HG02840 (cell line): ENCODE measurements at regions not wholly inside any gene's neighbourhood (a gene's known extent, or its start where the extent isn't known, plus 50 kb on each side); places are given as distances from the start of the nearest gene placed in this dataset.
"Not testable (repeated sequence)": the region's sequence is repeated elsewhere in the genome, so short reads cannot be mapped to it uniquely, and the experiment has no call there.

Experiments used
- ATAC-seq: cut with Tn5 transposase; IDR thresholded peaks from one replicate; pipeline ENCODE4 v1.9.1; 2021; ENCODE audit warnings: mild to moderate bottlenecking, moderate library complexity, moderate number of reproducible peaks; ENCODE audit not compliant: unreplicated experiment, low FRiP score

DNA sequence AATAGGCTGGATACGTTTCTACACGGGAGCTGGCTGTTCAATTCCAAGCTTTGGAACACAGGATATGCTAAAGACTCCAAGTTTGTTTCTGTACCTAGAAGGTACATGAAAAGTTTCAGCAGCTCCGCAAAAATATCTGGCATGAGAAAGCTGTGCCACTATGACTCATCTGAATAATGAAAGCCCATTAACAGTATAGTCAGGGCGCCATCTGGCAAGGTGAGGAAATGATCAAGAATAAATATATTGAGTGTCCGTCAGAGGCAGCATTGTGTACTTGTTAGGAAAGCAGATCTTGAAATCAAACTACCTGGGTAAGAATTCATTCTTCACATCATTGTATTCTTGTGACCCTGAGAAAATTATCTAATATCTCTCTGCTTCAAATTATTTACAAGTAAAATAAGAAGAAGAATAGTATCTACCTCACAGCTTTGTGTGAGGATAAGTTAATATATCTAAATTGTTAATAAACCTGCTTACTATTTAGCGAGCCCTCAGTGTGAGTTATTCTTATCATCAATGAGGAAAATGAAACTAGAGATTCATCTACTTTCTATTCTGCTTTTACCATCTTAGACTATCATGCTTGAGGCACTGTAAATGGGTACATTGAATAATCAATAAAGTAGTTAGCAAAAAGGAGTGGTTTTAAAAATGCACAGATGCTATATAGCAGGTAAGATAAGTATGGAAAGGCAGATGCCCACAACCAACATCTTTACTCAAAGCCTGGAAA is 53.5 kb downstream of the FSCB start:
- no peak for ATAC-seq

DNA sequence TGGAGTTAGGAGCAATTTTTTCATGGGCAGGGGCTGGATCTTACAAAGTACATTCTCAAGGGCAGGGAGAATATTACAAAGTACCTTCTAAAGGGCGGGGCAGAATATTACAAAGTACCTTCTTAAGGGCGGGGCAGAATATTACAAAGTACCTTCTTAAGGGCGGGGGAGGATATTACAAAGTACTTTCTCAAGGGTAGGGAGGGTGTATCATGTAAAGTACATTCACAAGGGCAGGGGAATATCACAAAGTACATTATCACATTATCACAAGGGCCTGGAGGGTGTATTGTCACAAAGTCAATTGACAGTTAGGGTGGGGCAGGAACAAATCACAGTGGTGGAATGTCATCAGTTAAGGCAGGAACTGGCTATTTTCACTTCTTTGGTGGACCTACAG is 56.9 kb downstream of the FSCB start:
- not testable (repeated sequence) for ATAC-seq

DNA sequence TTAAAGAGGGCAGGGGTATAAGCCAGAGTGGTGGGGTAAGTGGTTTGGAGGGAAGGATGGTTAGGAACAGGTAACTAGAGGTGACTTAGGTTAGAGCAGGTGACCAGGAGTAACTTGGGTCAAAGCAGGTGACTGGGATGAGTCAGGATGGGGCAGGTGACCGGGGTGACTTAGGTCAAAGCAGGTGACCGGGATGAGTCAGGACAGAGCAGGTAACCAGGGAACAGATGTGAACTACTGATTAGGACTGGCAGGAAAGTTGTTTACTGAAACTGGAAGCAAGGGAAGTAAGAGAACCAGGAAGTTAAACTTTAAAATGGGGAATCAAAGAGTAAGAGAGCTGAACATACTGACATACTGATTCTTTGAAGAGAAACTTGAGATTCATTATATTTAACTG is 57.4 kb downstream of the FSCB start:
- no peak for ATAC-seq

DNA sequence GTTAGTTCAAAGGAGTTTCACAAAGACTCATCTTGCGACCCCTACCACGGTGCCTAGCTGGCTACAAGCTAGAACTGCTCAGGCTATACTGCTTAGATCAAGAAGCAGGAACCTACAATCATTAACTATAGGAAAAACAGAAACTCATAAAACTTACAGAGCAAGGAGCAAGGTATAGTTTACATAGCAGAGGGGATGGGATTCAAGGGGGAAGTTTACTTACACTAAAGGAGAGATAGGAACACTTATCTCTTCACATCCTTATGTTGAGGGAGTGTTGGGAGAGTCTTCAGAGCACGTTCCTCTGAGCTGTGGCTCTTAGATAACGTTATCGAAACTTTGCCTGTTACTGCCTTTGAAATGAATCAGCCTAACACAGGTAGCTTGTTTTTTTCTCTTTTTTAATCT is 58.1 kb downstream of the FSCB start:
- no peak for ATAC-seq

DNA sequence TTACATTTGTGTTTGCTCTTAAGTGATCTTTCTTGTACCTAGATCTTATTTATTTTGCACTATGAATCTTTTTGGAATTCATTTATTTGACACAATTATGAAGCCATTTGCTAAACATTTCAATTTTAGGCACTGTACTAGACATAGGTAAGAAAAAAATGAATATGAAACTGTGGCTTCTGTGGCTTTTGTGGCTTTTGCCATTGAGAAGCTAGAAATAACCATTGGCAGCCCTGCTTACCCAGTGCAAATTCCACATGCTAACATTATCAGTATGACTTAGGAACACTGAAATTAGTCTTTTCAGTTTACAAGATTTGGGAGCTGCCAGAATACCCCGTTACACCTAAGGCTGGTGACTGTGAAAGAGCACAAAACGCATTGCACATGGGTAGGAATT is 60.1 kb downstream of the FSCB start:
- ATAC-seq = no peak

DNA sequence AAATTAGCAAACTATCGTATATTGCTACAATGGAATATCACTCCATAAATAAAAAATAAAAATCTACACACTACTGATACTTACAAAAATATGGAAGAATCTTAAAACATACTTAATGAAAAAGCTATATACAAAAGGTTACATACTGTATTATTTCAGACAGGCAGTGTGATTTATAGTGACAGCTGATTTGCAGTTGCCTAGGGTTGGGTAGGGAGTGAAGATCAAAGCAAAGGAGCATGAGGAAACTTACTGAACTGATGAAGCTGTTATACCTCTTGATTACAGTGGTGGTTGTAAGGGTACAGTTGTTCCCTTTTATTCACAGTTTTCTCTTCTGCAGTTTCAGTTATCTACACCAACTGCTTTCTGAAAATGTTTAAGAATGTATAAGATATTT is 62.6 kb downstream of the FSCB start:
- ATAC-seq = no peak

DNA sequence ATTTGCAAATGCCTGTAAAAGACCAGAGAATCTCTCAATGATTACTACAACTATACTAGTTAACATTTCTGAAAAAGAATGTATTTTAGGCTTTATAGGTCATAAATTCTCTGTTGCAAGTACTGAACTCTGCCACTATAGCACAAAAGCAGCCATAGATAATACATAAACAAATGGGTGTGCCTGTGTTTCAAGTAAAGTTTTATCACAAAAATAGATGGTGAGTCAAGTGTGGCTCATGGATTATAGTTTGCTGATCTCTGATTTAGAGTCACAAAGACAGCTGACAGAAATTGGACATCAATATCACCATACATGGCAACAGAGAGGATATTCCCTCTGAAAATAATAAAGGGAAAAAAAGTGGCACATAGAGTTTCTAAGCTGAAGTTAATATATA is 68.1 kb downstream of the FSCB start:
- ATAC-seq = no peak

DNA sequence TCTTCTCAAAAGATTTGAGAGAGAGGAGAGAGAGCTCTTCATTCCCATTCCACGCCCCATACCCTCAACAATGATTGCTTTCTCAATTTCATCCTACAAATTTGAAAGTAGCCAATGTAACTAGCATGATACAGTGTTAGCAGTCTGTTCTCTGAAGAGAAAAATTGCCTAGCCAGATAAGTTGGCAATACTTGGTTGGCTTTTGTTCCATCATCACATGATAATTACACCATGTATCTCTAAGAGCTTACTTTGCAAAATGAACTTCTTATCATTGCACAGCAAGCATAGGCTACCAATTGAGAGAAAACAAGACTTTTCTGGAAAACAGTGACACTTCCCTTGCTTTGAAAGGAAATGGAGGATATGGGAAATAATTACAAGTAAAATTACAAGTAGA is 68.9 kb downstream of the FSCB start:
- no peak for ATAC-seq

DNA sequence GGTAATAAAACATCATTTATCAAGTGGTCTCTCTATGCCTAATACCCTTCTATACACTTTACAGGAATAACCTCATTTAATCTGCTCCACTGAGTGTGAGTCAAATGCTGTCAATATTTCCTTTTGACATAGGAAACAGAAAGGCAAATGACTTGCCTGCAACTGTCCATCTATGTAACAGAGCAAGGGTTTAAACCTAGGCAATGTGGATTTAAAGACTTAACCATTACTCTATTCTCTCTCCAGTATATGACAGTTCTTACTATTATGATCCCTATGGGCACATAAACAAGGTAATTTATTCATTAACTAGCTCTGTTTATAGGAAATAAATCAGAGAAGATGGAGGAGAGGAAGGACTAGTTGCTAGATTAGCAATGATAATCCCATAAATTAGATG is 70.6 kb downstream of the FSCB start:
- no peak for ATAC-seq

DNA sequence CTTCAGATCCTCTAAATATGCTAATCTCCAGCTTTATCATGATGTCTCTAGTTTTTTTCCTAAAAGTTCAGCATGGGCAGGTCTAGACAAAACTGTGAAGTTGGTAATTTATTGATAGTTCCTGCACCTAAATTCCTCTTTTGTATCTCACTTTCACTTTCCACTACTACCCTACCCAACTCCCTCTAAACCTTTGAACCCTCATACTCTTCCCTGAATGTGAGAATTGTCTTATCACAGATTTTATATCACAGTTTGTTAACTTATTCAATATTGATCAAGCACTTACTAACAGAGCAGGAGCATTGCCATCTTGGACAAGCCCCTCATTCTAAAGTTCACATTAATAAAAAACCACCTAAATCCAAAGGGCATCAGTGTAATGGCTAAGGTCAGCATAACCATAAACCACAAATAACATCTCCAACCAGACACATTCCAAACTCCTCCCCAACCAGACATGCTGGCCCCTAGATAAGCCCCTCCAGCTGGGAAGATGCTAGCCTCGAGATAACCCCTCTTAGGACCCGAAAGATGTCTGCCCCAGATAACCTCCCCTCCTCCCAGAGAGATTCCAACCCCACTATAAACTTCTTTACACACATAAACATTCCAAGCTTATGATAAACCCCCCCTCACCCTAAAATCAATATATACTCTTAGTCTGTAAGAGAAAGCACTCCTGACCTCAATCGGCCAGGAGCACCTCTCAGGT is 78.7 kb downstream of the FSCB start:
- no peak for ATAC-seq

DNA sequence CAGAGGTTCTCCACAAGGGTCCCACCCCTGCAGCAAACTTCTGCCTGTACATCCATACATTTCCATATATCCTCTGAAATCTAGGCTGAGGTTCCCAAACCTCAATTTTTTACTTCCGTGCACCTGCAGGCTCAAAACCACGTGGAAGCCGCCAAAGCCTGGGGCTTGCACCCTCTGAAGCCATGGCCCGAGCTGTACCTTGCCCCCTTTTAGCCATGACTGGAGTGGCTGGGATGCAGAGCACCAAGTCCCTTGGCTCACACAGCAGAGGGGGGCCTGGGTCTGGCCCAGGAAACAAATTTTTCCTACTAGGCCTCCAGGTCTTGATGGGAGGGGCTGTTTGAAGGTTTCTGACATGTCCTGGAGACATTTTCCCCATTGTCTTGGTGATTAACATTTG is 84.4 kb downstream of the FSCB start:
- ATAC-seq = no peak

DNA sequence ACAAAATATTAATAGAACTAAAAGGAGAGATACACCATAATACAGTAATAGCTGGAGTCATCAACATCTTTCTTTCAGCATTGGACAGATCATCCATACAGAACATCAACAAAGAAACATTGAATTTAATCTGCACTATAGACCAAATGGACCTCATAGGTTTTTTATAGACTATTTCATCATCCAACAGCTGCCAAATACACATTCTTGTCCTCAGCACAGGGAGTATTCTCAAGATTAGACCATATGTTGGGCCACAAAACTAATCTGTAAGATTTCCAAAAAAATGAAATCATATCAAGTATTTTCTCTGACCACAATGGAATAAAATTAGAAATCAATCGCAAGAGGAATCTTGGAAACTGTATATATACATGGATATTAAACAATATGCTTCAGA is 86.9 kb downstream of the FSCB start:
- ATAC-seq = no peak

DNA sequence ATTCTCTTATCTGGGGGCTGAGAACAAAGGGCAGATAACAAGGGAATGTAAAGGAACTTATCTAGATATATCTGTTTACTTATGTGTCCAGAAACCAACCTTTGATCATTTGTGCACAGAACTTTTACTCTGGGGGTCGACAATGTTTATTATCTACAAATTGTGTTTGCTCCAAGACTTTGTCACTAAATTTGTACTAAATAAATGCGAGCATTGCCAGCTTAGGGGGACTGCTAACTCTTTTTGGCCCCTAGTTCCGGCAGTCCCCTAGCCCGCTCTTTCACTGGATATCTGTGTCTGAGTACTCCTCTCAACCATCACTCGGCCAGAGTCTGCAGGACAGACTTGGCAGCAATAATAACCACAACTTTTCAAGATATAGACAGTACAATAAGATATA is 88.2 kb downstream of the FSCB start:
- no peak for ATAC-seq

DNA sequence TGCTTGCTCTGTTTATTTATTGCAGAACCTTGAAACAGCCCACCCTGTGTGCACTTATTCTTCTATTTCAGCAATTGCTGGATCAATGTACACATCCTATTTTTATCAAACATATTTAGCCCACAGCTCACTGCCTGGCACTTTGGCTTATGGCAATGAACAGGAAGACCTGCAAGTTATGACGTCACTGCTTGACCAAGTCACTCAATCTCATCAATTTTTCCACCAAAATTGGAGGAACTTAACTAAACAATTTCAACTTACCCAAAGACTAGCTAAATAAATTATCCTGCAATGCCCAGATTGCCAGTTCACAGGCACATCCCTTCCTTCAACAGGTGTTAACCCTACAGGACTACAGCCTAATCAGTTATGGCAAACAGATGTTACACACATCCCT is 89.3 kb downstream of the FSCB start:
- no peak for ATAC-seq

DNA sequence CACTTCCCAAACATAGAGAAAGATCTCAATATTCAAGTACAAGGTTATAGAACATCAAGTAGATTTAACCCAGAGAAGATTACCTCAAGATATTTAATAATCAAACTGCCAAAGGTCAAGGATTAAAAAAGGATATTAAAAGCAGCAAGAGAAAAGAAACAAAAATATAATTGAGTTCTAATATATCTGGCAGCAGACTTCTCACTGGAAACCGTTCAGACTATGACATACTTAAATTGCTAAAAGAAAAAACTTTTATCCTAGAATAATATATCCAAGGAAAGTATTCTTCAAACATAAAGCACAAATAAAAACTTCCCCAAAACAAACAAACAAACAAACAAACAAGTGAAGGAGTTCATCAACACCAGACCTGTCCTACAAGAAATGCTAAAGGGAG is 92.4 kb downstream of the FSCB start:
- no peak for ATAC-seq

DNA sequence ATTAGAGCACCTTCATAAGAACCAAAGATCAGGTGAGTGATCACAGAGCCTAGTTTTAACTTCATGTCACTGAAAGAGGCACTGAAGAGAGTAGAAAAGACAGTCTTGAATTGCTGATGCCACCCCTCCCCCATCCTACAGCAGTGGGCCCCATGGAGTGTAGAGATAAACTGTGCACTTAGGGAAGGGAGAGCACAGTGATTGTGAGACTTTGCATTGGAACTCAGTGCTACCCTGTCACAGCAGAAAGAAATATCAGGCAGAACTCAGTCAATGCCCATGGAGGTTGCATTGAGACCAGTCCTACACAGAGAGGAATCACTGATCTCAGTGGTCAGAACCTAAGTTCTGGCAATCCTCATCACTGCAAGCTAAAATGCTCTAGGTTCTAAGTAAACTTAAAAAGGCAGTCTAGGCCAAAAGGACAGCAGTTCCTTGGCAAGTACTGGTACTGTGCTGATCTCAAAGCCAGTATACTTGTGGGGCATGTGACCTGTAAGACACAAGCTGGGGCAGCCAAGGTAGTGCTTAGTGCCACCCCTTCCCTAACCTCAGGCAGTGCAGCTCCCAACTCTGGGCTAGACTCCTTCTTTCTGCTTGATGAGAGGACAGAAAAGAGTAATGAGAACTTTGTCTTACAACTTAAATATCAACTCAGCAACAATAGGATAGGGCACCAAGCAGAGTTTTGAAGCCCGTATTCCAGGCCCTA is 94.1 kb downstream of the FSCB start:
- ATAC-seq = no peak

DNA sequence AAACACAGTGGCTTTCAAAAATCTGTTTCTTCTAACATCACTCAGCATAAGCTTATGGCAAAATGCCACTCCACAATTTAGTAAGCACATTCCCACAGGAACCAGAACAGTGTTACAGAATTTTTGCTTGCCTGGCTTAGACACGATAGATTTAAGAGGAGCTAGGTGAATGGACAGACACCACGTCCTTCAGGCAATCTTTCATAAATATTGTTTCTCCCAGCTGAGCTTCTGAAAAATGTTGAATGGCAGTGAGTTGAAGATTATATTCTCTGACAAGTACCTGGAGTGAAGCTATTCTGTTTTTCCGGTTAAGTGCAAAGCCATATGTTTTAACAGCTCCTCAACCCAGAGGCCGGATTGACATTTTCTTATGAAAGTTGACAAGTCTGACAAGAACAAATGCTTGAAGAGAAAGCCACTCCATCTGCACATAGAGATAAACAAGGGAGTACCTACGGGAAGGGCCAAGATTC is 102.0 kb downstream of the FSCB start:
- no peak for ATAC-seq

DNA sequence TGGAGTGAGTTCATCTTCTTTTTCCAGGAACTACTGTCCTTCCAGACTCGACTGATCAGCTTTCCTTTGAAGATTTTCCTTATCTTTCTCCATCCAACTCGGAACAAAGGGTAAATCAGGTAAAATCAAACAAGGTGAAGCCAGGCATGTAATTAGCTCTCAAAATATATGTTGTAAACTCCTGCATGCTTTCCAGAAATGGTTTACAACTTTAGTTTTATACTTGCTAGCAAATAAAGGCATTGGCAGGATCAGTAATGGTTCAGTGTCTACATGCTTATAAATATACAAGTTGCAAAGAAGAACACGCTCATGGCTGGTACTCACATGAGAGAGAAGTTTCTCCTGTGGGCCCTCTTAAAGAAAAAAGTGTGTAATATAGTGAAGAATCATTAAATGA is 102.5 kb downstream of the FSCB start:
- no peak for ATAC-seq

DNA sequence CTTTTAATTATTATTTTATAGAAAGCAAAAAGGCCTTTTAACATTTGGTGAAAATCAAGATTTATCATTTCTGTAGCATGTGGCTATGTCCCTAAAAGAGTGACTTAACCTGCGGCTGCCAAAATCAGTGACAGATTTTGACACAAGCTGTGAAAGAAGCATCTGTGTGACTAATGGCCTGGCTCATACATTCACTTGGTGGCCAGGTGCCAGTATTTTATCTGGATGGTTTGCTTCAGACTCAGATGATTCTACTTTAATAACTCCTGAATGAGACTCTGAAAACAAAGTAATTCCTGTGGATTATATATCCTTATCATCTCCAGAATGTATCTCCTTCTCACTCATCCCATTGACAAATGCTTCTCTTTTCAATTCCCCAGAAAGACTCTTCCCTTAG is 103.0 kb downstream of the FSCB start:
- no peak for ATAC-seq

DNA sequence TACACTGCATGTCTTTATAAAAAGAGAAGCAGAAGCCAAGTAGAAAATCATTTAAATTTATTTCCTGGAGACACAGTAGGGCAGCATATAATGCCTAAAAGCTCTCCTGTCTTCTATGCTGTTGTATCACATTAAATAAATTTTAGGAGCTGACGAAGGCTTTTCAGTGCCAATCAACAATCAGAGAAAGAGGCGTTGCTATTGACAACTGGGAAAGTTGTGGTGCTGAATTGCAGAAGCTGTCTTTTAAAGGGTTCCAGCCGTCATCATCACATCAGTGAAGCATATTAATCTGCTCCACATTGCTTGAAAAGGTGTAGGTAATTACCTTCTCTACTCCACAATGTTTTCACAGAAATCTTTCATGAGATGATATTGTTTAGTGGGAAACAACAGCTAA is 103.9 kb downstream of the FSCB start:
- ATAC-seq = no peak

DNA sequence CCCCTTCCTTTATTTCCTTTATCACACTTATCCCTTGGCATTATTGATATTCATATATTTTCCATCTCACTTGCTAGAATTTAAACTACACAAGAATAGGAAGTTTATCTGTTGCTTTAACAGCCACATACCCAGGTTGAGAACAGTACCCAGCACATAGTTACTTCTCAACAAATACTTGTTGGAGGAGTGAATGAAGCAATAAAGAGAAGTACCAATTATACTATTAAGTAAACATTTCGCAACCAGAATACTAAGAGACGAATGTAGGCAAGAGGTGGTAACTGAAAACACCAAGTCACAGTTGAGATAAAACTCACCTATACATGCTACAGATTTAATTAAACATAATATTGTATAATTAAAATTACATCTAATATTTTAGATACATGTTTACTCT is 110.9 kb downstream of the FSCB start:
- no peak for ATAC-seq

DNA sequence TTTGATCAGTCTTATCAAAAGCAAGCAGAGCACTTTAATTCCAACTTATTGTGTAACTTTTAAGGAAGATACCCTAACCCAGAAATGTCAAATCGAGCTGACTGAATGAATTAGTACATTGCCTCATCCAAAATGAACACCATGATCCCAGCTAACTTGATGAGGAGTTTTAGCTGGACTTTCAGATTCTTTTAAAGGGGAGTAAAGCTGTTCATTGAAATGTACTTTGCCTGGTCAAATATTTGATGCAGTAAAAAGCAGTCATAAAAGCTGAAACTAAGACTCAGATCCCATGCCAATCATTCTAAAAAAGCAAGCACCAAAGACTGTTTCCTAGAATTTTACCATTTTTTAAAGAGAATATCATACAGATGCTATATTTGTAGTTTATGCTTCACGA is 114.1 kb downstream of the FSCB start:
- ATAC-seq = no peak
